GM19351 (cell line): ENCODE measurements at regions not wholly inside any gene's neighbourhood (a gene's known extent, or its start where the extent isn't known, plus 50 kb on each side); places are given as distances from the start of the nearest gene placed in this dataset.
"Not testable (repeated sequence)": the region's sequence is repeated elsewhere in the genome, so short reads cannot be mapped to it uniquely, and the experiment has no call there.

Experiments
- ATAC-seq: cut with Tn5 transposase; IDR thresholded peaks from one replicate; pipeline ENCODE4 v1.9.1; 2021; ENCODE audit warnings: mild to moderate bottlenecking, moderate library complexity; ENCODE audit not compliant: unreplicated experiment

DNA sequence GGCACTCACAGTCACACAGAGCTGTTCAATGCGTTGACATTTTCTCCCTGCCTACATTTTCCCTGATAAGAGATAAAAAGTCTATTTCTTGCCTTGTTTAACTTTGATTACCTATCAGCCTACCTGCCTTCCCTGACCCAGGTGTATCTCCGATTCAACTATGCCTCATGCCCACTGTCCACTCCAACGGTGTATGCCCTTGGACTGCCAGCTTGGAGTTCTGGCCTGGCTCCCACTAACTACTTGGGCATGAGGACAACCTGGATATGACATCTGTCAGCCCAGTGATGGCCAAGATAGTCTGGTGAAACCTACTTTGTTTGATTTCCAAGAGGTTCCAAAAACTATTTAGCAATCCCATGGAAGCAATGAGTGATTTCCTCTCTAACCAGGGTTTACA lies 93.0 kb upstream of the PELI2 start:
- ATAC-seq: no peak

DNA sequence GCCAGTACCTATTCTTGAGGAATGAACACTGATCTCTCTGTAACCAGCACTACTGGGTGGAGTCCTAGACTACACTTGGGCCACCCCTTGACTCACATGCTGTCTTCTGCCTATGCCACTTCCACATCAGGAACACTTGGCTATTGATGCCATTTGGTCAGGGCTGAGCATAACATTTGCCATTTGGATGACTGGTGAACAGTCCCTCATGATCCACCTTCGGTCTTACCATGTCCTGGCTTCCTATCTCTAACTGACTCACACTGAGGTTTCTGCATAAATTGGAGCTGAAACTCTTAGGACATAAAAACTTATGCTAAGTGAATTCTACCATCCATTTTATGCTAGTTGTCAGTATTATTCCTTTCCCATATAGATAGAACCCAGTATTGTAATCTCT lies 91.7 kb upstream of the PELI2 start:
- ATAC-seq: no peak

- ATAC-seq: no peak
Observed at GRCh38 chr14:56027421-56027820, 90.8 kb upstream of the PELI2 start.

DNA sequence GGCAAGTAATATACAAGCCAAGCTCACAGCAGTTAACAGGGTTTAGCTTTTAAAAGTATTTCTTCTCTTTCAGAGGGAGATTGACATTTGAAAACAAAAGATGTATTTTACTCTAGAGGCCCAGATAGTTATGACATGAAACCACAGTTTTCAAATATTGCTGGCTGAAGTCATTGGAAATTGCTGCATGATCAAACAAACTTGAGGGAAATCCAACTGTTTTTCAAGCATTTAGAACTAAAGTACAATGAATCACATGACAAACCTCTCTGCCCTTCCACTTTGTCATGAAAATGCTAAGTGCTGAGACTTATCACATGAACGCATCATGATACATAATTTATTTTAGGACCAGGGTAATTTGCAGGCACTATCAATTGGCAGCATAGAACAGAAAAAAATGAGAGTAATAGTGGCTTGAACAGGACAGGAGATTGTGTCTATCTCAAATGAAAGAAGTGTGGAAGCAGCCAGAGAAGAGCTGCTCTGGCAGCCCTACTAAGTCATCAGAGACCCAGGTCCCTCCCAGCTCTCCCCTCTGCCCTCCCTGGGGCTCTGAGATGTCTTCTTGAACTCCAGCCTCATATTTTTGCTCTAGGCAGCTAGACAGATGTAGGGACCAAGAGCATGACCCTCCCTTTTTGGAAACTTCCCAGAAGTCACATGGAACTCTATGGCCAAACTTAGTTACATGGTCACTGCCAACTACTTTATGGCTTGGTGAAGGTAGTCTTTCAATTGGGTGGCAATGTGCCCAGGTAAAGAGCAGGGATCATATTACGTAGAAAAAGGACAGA lies 90.1 kb upstream of the PELI2 start:
- ATAC-seq: no peak

DNA sequence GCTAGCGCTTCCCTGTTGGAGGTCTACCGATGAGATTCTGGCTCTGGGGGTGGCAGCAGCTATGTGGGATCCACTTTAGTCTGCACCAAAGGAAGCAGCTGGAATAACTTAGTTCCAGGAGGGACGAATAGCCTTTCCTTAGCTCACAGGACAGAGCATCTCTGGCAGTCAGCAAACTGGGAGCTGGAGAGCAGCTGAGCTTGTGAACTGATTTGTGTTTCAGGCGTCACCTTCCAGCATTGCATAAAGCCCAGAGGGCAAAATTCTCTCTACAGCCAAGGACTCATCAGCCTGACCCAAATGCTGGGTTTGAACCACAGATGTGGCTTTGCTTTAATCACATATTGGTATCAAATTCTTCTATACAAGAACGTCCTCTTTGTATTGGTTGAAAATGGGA lies 81.9 kb upstream of the PELI2 start:
- ATAC-seq: no peak

DNA sequence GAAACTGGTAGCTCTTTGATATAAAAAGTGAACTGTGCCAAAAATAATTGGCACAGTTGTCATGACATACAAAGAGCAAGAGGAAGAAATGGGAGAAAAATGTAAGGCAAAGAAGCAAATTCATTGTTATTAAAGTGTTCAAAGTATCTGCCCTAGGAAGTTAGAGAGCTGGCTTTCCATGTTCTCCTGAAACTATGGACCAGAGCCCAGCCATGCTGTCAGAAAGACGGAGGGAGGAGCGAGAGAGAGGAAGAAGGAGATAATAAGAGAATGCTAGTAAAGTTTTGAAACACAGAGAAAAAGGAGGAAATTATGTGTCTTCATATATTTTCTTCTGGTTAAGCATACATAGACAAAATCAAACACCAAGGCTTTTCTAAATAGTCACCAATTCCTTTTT lies 78.1 kb upstream of the PELI2 start:
- ATAC-seq: no peak

DNA sequence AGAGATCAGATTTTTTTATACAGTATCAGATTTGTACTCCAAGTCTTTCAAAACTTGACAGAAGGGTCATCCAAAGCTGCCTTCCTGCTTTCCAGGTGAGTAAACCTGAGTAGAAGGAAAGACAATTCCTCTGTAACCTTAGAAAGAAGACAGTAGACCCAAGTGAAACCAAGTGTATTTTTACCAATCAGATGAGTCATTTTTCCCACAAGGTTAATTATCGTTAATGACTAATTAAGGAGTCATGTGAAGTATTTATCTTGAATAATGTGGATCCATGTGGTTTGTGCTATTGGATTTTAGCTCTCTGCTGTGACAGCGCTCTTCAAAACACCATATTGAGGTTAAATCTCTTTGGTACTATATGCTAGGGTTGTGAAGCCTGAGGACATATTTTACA lies 74.0 kb upstream of the PELI2 start:
- no peak for ATAC-seq

DNA sequence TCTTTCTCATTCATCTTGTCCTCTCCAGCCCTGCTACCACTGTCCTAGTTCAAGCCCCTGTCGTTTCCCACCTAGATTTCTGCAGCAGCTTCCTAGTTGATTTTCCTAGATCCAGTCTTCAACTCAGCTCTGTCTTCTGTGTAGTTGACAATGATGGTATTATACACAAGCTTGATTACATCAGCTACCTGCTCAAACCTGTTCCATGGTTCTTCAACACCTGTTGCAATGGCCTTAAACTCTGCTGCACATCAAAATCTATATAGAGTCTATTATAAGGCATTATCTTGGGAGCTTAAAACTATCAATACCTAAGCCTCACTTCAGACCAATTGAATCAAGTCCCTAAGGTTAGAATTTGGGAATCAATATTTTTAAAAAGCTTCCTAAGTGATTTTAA lies 71.7 kb upstream of the PELI2 start:
- no peak for ATAC-seq

- ATAC-seq: no peak
Observed at GRCh38 chr14:56046996-56047395, 71.2 kb upstream of the PELI2 start.

DNA sequence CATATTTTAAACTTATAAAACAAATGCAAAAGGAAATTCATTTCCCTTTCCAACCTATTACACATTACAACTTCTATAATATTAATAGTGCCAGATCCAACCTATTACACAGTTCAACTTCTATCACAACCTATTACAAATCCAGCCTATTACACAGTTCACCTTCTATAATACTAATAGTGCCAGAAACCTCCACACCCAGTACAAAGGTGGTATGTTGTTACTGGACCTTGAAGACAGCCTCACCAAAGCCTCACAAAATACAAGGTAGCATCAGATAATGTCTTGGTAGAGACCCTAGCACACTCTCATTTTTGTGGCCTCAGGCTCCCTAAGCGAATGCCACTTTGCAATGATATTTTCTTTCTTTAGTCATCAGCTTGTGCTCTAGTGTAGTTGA lies 68.7 kb upstream of the PELI2 start:
- no peak for ATAC-seq

GRCh38 chr14:56055511-56055910 lies 62.7 kb upstream of the PELI2 start:
- ATAC-seq: no peak

DNA sequence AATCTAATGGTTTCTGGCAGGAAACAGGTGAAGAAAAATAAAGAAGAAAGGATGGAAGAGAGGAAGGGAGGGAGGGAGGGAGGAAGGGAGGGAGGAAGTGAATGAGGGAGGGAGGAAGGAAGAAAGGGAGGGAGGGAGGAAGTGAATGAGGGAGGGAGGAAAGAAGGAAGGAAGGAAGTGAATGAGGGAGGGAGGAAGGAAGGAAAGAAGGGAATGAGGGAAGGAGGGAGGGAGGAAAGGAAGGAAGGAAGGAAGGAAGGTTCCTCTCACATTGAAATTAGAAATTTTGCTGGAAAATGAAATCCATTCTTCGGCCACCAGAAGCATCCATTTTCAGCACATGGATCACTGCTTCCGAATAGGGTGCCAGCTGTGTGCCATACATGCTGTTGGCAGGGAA lies 62.2 kb upstream of the PELI2 start:
- no peak for ATAC-seq

DNA sequence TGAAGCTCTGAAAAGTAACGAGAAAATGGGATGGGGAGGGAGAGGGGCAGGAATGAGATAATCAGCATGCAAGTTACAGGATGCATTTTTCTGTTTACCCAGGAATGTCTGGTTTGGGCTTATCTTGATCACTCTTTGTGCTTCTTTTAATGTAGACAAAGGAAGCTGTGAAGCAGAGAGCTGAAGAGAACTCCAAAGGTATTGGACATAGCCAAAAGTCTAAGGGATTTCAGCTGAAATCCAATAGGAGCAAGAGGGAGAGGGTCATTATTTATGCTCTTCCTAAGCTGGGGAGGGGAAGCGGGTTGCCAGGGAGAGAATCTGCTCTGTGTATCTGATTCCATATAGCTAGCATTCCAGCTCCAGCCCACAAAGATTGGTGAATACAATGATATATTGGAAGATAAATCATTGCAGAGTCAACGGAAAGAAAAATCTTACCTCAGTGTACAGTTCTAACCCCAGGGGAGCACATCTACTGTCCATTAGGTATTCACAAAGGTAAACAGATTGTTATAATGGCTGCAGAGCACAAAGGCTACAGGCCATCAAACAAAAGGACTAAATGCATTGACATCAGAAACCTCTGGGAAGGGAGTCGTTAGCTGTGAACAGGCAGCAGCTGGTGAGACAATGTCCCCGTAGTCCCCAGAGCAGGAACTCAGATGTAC lies 61.0 kb upstream of the PELI2 start:
- no peak for ATAC-seq

- no peak for ATAC-seq
Observed at GRCh38 chr14:56057767-56058166, 60.4 kb upstream of the PELI2 start.

DNA sequence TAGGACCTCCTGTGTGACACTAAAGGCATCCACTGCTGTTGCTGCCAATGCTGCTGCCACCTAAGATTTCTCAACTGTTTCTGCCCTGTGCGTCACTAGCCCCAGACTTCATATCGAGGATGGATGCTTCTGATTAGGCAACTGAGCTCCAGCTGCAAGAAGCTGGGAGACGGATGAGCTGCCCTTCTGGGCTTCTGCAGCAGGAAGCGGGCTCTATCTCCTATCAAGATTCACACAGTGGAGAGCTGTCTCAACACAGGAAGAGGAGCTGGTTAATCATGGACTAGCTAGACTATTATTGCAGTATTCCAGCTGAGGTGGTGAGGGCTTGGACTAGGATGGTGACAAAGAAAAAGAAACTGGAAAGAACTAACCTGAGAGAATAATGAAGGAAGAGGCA lies 59.2 kb upstream of the PELI2 start:
- ATAC-seq: no peak

DNA sequence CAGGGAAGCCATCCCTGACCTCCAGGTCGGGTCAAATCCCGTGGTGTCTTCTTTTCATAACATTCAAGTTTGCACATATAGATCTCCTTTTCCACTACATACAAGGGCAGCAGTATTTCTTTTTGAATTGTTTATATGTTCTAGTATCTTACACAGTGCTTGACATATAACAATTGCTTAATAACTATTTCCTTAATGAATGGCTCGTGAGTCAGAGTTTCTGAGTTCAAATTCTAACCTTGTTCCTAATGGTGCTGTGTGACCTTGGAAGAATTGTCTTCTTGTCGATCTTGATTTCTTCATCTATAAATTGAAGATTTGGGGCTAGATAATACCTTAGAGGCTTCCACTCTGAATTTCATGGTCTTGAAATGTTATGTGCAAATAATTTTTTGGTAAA lies 57.2 kb upstream of the PELI2 start:
- no peak for ATAC-seq

DNA sequence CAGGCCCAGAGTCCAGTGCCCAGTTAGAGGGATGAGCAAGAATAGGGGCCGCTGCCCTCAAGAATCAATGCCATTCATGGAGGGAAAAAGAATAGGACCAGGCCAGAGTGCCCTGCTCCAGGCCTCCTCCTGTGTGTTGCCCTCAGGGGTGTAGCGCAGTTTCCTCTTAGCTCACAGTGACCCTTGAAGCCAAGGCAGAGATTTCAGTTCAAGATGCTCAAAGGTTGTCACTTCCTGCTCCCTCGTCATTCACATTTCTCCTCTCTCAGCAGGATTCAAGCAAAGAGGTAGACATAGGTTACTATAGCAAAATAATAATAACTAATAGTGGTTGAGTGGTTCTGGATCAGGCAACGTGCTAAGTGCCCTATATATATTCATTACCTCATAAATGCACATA lies 55.1 kb upstream of the PELI2 start:
- no peak for ATAC-seq

GRCh38 chr14:56064513-56064912 lies 53.7 kb upstream of the PELI2 start:
- no peak for ATAC-seq

DNA sequence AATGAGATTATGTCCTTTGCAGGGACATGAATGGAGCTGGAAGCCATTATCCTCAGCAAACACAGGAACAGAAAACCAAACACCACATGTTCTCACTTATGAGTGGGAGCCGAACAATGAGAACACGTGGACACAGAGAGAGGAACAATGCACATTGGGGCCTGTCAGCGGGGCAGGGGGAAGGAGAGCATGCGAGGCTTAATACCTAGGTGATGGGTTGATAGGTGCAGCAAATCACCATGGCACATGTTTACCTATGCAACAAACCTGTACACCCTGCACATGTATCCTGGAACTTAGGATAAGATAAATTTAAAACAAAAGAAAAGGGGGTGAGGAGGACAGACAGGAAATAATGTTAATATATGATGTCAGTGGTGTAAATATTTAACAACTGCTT lies 53.0 kb upstream of the PELI2 start:
- ATAC-seq: not testable (repeated sequence)

DNA sequence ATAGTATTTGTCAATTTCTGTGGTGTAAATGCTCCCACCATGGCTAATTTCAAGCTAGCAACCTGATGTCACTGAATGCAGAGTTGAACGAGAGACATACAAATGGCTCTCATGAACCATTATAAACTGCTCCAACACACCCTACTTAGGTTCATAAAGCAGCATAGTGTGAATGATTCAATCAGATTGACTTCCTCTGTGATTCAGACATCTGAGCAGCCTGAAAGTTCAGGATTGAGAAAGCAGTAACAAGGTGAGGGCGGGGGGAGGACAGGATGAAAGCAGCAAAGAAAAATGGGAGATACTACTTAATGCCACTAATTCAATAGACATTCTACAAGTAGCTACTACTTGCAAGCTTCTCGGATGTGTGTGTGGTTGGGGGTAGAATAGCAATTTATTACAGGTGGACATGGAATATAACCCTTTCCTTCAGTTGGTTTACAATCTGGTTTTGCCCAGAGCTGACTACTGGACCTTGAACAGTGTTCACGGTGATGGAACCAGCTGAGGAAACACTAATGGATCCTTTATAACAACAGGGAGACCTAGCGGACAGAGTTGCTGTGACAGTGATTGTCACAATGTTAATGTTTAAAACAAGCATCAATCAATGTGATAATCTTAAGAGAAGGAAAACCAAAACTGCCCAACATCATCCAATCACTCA lies 52.5 kb upstream of the PELI2 start:
- ATAC-seq: no peak
